Parathyroid adenoma (tissue), 2 donors: ENCODE measurements at regions not wholly inside any gene's neighbourhood (a gene's known extent, or its start where the extent isn't known, plus 50 kb on each side); places are given as distances from the start of the nearest gene placed in this dataset.

Source experiments
- H2AFZ ChIP-seq: fragments of 300-600 bp; sonication (generic); one replicate; pipeline ENCODE4 v1.7.0; 2017; ENCODE audit warnings: antibody characterized with exemption, mild to moderate bottlenecking
- H3K27ac ChIP-seq: fragments of 300-600 bp; sonication (generic); one replicate; pipeline ENCODE4 v1.7.0; 2017
- H3K27me3 ChIP-seq: fragments of 300-600 bp; sonication (generic); one replicate; pipeline ENCODE4 v1.7.0; 2017; ENCODE audit warnings: low read length; ENCODE audit not compliant: control insufficient read depth, insufficient read depth
- H3K36me3 ChIP-seq: fragments of 300-600 bp; sonication (generic); one replicate; pipeline ENCODE4 v1.7.0; 2017; ENCODE audit warnings: low read length; ENCODE audit not compliant: control insufficient read depth, insufficient read depth
- H3K4me1 ChIP-seq: fragments of 300-600 bp; sonication (generic); one replicate; pipeline ENCODE4 v1.7.0; 2017; ENCODE audit warnings: control low read depth
- H3K4me2 ChIP-seq: fragments of 300-600 bp; sonication (generic); one replicate; pipeline ENCODE4 v1.7.0; 2017; ENCODE audit warnings: low read length
- H3K4me3 ChIP-seq: fragments of 300-600 bp; sonication (generic); one replicate; pipeline ENCODE4 v1.7.0; 2017; ENCODE audit warnings: low read depth, low read length
- H3K79me2 ChIP-seq: fragments of 300-600 bp; sonication (generic); one replicate; pipeline ENCODE4 v1.7.0; 2017; ENCODE audit warnings: control low read depth
- H3K9ac ChIP-seq: fragments of 300-600 bp; sonication (generic); one replicate; pipeline ENCODE4 v1.7.0; 2017; ENCODE audit warnings: mild to moderate bottlenecking
- H3K9me3 ChIP-seq: fragments of 300-600 bp; sonication (generic); one replicate; pipeline ENCODE4 v1.7.0; 2017; ENCODE audit warnings: low read length; ENCODE audit not compliant: control insufficient read depth
- CTCF ChIP-seq: fragments of 300-600 bp; sonication (generic); IDR thresholded peaks from one replicate; pipeline ENCODE4 v1.7.0; 2017; ENCODE audit warnings: antibody characterized with exemption, mild to moderate bottlenecking
- donor health status: primary hyperparathyroidism.

- no peak overlapping the region for H3K4me2 ChIP-seq
- H3K9me3 ChIP-seq: no peaks in the 10 kb centered on the region
- no peak overlapping the region for H3K9ac ChIP-seq
- H3K27me3 ChIP-seq: no peaks in the 10 kb centered on the region
- no peak overlapping the region for H3K4me3 ChIP-seq
- no peak for TF ChIP-seq CTCF
- H3K27ac ChIP-seq: no peak overlapping the region
- H3K36me3 ChIP-seq: no peaks in the 10 kb centered on the region
- H2AFZ ChIP-seq: no peak overlapping the region
- no peaks in the 10 kb centered on the region for H3K4me1 ChIP-seq
- no peaks in the 10 kb centered on the region for H3K79me2 ChIP-seq
These were observed 399.2 kb upstream of the KIF2A start for GRCh38 chr5:61906820-61907219.

GRCh38 chr5:61907995-61908394 lies 398.0 kb upstream of the KIF2A start:
- Histone ChIP-seq H2AFZ (no peak overlapping the region), H3K9me3 (no peaks in the 10 kb centered on the region), H3K79me2 (no peaks in the 10 kb centered on the region), H3K4me2 (no peak overlapping the region), H3K9ac (no peak overlapping the region), H3K27me3 (no peaks in the 10 kb centered on the region), H3K27ac (no peak overlapping the region), H3K4me1 (no peaks in the 10 kb centered on the region), H3K4me3 (no peak overlapping the region), H3K36me3 (no peaks in the 10 kb centered on the region)
- no peak for TF ChIP-seq CTCF

- Histone ChIP-seq H3K36me3 (no peaks in the 10 kb centered on the region), H3K9ac (no peak overlapping the region), H2AFZ (no peak overlapping the region), H3K27ac (no peak overlapping the region), H3K9me3 (no peaks in the 10 kb centered on the region), H3K27me3 (no peaks in the 10 kb centered on the region), H3K4me1 (no peaks in the 10 kb centered on the region), H3K4me3 (no peak overlapping the region), H3K79me2 (no peaks in the 10 kb centered on the region), H3K4me2 (no peak overlapping the region)
- TF ChIP-seq CTCF: no peak
These were observed 395.2 kb upstream of the KIF2A start for GRCh38 chr5:61910771-61911170.

GRCh38 chr5:61912559-61912958 lies 393.4 kb upstream of the KIF2A start:
- no peak overlapping the region for H3K4me3 ChIP-seq

More at GRCh38 chr5:61912559-61912958, 393.4 kb upstream of the KIF2A start:
- TF ChIP-seq CTCF: no peak
- no peak overlapping the region for H3K9ac ChIP-seq
- no peaks in the 10 kb centered on the region for H3K9me3 ChIP-seq
- no peak overlapping the region for H3K27ac ChIP-seq
- H3K79me2 ChIP-seq: no peaks in the 10 kb centered on the region
- H3K4me1 ChIP-seq: no peaks in the 10 kb centered on the region
- no peaks in the 10 kb centered on the region for H3K36me3 ChIP-seq
- no peaks in the 10 kb centered on the region for H3K27me3 ChIP-seq
- H2AFZ ChIP-seq: no peak overlapping the region
- H3K4me2 ChIP-seq: no peak overlapping the region
